Upper lobe of left lung (tissue), 6 donors: ENCODE measurements at regions not wholly inside any gene's neighbourhood (a gene's known extent, or its start where the extent isn't known, plus 50 kb on each side); places are given as distances from the start of the nearest gene placed in this dataset.

Experiments used
- ATAC-seq, 2 donors: fragments of 200-7000 bp; cut with Tn5 transposase; one replicate each; pipeline ENCODE4 v1.9.1; 2022; ENCODE audit warnings: mild to moderate bottlenecking in 2 of 2, moderate library complexity in 2 of 2; ENCODE audit not compliant: low FRiP score in 2 of 2
- DNase-seq, 2 donors: peaks; one replicate each; pipeline ENCODE4 v3.0.0-alpha.2; 2019 to 2020
- H3K27ac ChIP-seq, 4 donors: fragments of 200-600 bp; sonication (generic); one replicate each; pipeline ENCODE4 v1.5.1; 2016 to 2019
- H3K27me3 ChIP-seq, 4 donors: fragments of 200-600 bp; sonication (generic); one replicate each; pipeline ENCODE4 v1.5.1; 2017 to 2019
- H3K36me3 ChIP-seq, 4 donors: fragments of 200-600 bp; sonication (generic); one replicate each; pipeline ENCODE4 v1.5.1; 2016 to 2019
- H3K4me1 ChIP-seq, 4 donors: fragments of 200-600 bp; sonication (generic); one replicate each; pipeline ENCODE4 v1.5.1; 2018 to 2019
- H3K4me3 ChIP-seq, 4 donors: fragments of 200-600 bp; sonication (generic); one replicate each; pipeline ENCODE4 v1.5.1; 2017 to 2019; ENCODE audit warnings: mild to moderate bottlenecking in 2 of 4, moderate library complexity in 1 of 4
- H3K9me3 ChIP-seq, 4 donors: fragments of 200-600 bp; sonication (generic); one replicate each; pipeline ENCODE4 v1.5.1; 2018 to 2019
- EP300 ChIP-seq, 4 donors: sonication (generic); formaldehyde crosslinking; IDR thresholded peaks; one replicate each; pipeline ENCODE4 v1.5.1; 2017; ENCODE audit warnings: antibody characterized with exemption in 4 of 4, control low read depth in 2 of 4
- POLR2A ChIP-seq, 4 donors: fragments of 450-650 bp; IDR thresholded peaks; one replicate each; pipeline ENCODE4 v1.5.1; 2016 to 2017; ENCODE audit warnings: antibody characterized with exemption in 4 of 4, mild to moderate bottlenecking in 2 of 4
- POLR2AphosphoS5 ChIP-seq, 2 donors: sonication (generic); formaldehyde crosslinking; IDR thresholded peaks; one replicate each; pipeline ENCODE4 v1.5.1; 2017; ENCODE audit warnings: antibody characterized with exemption in 2 of 2
- WGBS, 2 donors: methylation state at CpG; one replicate each; pipeline ENCODE4 v1.1.5; 2017 to 2018; 5-methylcytosine and 5-hydroxymethylcytosine counted together
- TF ChIP-seq, protein P1 (sequence below), 6 experiments: fragments of 450-650 bp in 4 of 6; fragments of 200-600 bp in 2 of 6; sonication (generic) in 2 of 6; IDR thresholded peaks; one replicate each; pipeline ENCODE4 v1.5.1; 2016 to 2019; ENCODE audit warnings: antibody characterized with exemption in 6 of 6
- donor health status: DM: no; HTN: no; CAD: no; lungs with moderate emphysema.
- donor health status: DM: no; HTN: yes; CAD: no; lungs with severe emphysema.

DNA sequence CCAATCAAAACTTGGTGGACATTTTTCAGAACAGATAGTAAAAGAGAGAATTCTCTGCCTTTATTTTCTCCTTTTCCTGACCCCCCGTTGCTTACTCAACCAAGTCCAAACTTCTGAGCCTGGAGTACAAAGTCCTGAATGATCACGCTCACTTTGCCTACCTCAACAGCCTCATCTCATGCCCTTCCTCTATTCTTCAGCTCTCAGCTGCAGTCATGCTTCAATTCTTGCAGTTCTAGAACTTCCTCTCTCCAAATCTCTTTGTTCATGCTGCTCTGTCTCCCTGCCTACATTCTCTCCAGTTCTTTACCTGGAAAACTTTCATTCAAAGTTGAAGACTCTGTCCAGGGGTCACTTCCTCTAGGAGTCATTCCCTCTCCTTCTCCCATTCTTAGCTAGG is 398.5 kb upstream of the SLC24A2 start:
- no peaks in the 10 kb centered on the region for H3K4me1 ChIP-seq
- TF ChIP-seq POLR2A (IDR thresholded peaks at IDR 0.05) (no peak), EP300 (IDR thresholded peaks at IDR 0.05) (no peak), POLR2AphosphoS5 (IDR thresholded peaks at IDR 0.05) (no peak)
- TF ChIP-seq, protein P1, sequence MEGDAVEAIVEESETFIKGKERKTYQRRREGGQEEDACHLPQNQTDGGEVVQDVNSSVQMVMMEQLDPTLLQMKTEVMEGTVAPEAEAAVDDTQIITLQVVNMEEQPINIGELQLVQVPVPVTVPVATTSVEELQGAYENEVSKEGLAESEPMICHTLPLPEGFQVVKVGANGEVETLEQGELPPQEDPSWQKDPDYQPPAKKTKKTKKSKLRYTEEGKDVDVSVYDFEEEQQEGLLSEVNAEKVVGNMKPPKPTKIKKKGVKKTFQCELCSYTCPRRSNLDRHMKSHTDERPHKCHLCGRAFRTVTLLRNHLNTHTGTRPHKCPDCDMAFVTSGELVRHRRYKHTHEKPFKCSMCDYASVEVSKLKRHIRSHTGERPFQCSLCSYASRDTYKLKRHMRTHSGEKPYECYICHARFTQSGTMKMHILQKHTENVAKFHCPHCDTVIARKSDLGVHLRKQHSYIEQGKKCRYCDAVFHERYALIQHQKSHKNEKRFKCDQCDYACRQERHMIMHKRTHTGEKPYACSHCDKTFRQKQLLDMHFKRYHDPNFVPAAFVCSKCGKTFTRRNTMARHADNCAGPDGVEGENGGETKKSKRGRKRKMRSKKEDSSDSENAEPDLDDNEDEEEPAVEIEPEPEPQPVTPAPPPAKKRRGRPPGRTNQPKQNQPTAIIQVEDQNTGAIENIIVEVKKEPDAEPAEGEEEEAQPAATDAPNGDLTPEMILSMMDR (IDR thresholded peaks at IDR 0.05) = no peak
- H3K9me3 ChIP-seq = no peaks in the 10 kb centered on the region
- H3K27me3 ChIP-seq = no peaks in the 10 kb centered on the region
- H3K36me3 ChIP-seq = no peaks in the 10 kb centered on the region
- no peak overlapping the region for H3K27ac ChIP-seq
- WGBS, 2 donors = 76% methylated on average over 2 of the region's 2 CpGs
- H3K4me3 ChIP-seq = no peak overlapping the region
- no peak for DNase-seq
- ATAC-seq = no peak

DNA sequence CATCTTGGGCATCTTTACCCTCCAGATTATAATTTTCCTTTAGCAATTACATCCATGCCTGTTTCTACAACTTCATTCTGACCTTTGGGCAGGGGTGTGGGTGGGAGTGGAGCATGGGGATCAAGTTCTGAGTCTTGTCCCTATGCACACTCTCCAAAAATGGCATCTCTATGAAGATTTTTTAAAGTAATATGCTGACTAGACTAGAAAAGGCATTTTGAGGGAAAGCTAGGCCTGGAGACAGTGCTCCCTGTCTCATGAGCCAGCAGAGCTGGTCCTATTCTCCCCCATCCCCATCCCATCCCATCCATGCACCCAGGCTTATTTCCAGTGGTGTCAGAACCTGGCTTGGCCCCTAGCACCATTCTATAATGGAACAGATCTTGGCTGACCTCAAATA is 398.0 kb upstream of the SLC24A2 start:
- ATAC-seq (no peak), DNase-seq (no peak)
- no peaks in the 10 kb centered on the region for H3K36me3 ChIP-seq
- no peaks in the 10 kb centered on the region for H3K4me1 ChIP-seq
- no peak overlapping the region for H3K27ac ChIP-seq
- TF ChIP-seq POLR2AphosphoS5 (IDR thresholded peaks at IDR 0.05) (no peak), EP300 (IDR thresholded peaks at IDR 0.05) (no peak), POLR2A (IDR thresholded peaks at IDR 0.05) (no peak)
- TF ChIP-seq, protein P1 (IDR thresholded peaks at IDR 0.05) = no peak
- no peaks in the 10 kb centered on the region for H3K9me3 ChIP-seq
- H3K4me3 ChIP-seq = no peak overlapping the region
- no peaks in the 10 kb centered on the region for H3K27me3 ChIP-seq

- Histone ChIP-seq H3K36me3 (no peaks in the 10 kb centered on the region), H3K27ac (no peak overlapping the region), H3K27me3 (no peaks in the 10 kb centered on the region), H3K9me3 (no peaks in the 10 kb centered on the region), H3K4me1 (no peaks in the 10 kb centered on the region), H3K4me3 (no peak overlapping the region)
- DNase-seq (no peak), ATAC-seq (no peak)
- 72 to 79% methylated on average over 3 of the region's 3 CpGs for WGBS, 2 donors
- TF ChIP-seq, protein P1 (IDR thresholded peaks at IDR 0.05) = no peak
- TF ChIP-seq POLR2AphosphoS5 (IDR thresholded peaks at IDR 0.05) (no peak), POLR2A (IDR thresholded peaks at IDR 0.05) (no peak), EP300 (IDR thresholded peaks at IDR 0.05) (no peak)
Measured at GRCh38 chr9:20186231-20186630, 397.4 kb upstream of the SLC24A2 start.

- ATAC-seq (no peak), DNase-seq (no peak)
- Histone ChIP-seq H3K36me3 (no peaks in the 10 kb centered on the region), H3K27me3 (no peaks in the 10 kb centered on the region), H3K4me3 (no peak overlapping the region), H3K9me3 (no peaks in the 10 kb centered on the region), H3K4me1 (no peaks in the 10 kb centered on the region), H3K27ac (no peak overlapping the region)
- TF ChIP-seq POLR2AphosphoS5 (IDR thresholded peaks at IDR 0.05) (no peak), EP300 (IDR thresholded peaks at IDR 0.05) (no peak), POLR2A (IDR thresholded peaks at IDR 0.05) (no peak)
- TF ChIP-seq, protein P1 (IDR thresholded peaks at IDR 0.05) = no peak
Measured at GRCh38 chr9:20184541-20184940, 395.7 kb upstream of the SLC24A2 start.

DNA sequence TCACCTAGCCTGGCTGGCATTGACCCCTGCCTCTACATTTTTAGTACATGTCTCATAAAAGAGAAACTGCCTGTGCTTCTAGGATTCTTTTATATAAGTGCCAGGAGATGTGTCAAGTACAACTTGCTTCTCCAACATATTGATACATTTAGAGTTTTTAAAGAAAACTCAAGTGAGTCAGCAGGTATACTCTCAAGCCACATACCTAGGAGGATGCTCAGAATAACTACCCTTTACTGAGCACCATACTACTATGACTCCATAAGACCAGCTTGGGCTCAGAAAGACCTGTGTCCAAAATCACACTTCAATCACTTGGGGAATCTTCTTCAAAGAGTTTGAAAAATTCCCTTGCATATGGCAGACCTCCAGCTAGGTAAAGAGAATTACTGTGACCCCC is 389.8 kb upstream of the SLC24A2 start:
- DNase-seq = no peak

More for the DNA sequence above, 389.8 kb upstream of the SLC24A2 start:
- no peak overlapping the region for H3K27ac ChIP-seq
- no peak for ATAC-seq
- no peaks in the 10 kb centered on the region for H3K9me3 ChIP-seq
- no peaks in the 10 kb centered on the region for H3K36me3 ChIP-seq
- H3K4me1 ChIP-seq = no peaks in the 10 kb centered on the region
- H3K4me3 ChIP-seq = no peak overlapping the region
- TF ChIP-seq, protein P1 (IDR thresholded peaks at IDR 0.05) = no peak
- no peak for TF ChIP-seq POLR2AphosphoS5 (IDR thresholded peaks at IDR 0.05)
- no peak for TF ChIP-seq POLR2A (IDR thresholded peaks at IDR 0.05)
- TF ChIP-seq EP300 (IDR thresholded peaks at IDR 0.05) = no peak
- H3K27me3 ChIP-seq = no peaks in the 10 kb centered on the region
